ENCODE measurements at regions not wholly inside any gene's neighbourhood (a gene's known extent, or its start where the extent isn't known, plus 50 kb on each side); places are given as distances from the start of the nearest gene placed in this dataset.
"Not testable (repeated sequence)": the region's sequence is repeated elsewhere in the genome, so short reads cannot be mapped to it uniquely, and the experiment has no call there.

DNA sequence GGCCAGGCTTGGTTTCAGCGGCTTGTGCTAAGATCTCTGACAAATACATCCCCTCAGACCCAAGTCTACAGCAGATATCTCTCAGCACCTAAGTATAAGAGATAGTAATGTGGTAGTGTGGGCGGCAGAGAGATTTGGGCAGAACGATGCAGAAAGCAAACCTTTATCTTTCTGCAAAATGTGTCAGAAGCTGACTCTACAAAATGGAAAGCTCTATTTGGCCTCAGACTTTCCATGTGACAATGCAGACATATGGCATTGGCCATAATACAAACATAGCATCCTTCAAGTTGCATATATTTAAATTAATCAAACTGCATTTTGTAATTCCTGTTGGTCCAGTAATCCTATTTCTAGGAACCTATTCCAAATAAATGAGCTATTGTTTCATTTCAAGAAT, 102.5 kb upstream of the RAI14 start:
- no peak overlapping the region for H3K4me3 Mint-ChIP-seq
- no peaks in the 10 kb centered on the region for H3K36me3 Mint-ChIP-seq (ENCODE audit: low read depth)
- POLR2A ChIA-PET, result no interaction called here
- H3K27ac Mint-ChIP-seq, result no peak overlapping the region
- intact Hi-C loops (cut with micrococcal nuclease), result no loop called here
- no peaks in the 10 kb centered on the region for H3K9me3 Mint-ChIP-seq
- H3K4me1 Mint-ChIP-seq (ENCODE audit: low read depth), result no peaks in the 10 kb centered on the region
- DNase-seq, result no peak
- CTCF ChIA-PET, result interaction anchor here (0.7 to 2.5 kb wide), 2 partner anchors 30 to 240 kb away, joined by 3 to 8 read pairs; no protein-coding TSS in a partner anchor
- no peak for TF ChIP-seq CTCF (IDR thresholded peaks at IDR 0.05)
- peaks cover 7% of the 10 kb centered on the region for H3K27me3 Mint-ChIP-seq
- no peak for ATAC-seq

DNA sequence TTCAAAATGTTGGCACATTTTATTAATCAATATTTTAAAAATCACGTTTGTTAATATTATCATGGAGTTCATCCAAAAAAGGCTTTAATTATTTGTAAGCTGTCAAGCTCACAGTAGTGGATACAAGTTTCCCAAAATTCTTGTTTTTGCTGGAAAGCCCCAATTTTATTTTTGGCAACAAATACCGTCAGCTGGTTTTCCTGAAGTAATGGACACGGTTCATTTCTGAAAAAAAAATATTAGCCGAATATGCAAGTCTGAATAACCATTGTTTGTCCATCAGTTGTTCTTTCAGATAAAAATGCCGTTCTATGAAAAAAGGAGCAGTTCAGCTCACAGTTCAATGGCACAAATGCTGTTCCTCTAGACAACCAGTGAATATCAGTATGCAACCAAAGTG, 101.5 kb upstream of the RAI14 start:
- intact Hi-C loops (cut with micrococcal nuclease), result no loop called here
- Mint-ChIP-seq H3K36me3 (ENCODE audit: low read depth) (no peaks in the 10 kb centered on the region), H3K9me3 (no peaks in the 10 kb centered on the region), H3K4me3 (no peak overlapping the region), H3K4me1 (ENCODE audit: low read depth) (no peaks in the 10 kb centered on the region), H3K27ac (no peak overlapping the region), H3K27me3 (peaks cover 7% of the 10 kb centered on the region)
- ChIA-PET CTCF (interaction anchor here (1.5 kb wide), 1 partner anchor 8 kb away, joined by 3 read pairs; no protein-coding TSS in a partner anchor), POLR2A (no interaction called here)
- DNase-seq (no peak), ATAC-seq (no peak)
- TF ChIP-seq CTCF (IDR thresholded peaks at IDR 0.05), result no peak

DNA sequence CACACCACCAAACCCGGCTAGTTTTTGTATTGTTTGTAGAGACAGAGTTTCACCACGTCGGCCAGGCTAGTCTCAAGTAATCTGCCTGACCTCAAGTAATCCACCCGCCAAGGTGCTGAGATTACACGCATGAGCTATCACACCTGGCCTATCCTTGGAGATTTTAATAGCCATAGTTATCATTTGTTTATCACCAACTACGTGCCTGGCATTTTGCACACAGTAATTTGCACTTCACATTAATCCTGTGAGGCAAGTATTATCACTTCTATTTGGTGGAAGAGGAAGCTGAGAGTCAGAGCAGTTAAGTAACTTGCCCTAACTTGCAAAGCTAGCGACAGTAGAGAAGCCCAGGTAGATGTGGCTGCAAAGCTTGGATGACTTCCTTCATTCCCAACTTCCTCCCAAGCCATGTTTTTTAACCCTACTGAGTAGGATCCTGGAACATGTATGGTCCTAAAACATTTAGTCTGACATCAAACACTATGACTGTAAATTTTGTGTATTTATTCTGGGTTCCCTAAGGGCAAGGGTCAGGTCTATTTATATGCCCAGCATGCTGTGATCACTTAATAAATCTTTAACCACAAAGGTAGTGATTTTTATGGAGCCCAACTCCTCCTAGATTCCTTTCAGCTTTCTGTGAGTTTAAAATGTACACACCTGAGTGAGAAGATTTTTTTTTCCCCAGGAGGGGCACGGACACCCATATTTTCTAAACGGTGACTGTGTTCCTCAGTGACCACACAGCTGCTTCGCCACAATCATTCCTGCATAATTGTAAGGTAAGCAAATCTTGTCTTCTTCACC, 100.2 kb upstream of the RAI14 start:
- no peak for TF ChIP-seq CTCF (IDR thresholded peaks at IDR 0.05)
- intact Hi-C loops (cut with micrococcal nuclease), result no loop called here
- peaks cover 5% of the 10 kb centered on the region for H3K27me3 Mint-ChIP-seq
- no peaks in the 10 kb centered on the region for H3K9me3 Mint-ChIP-seq
- ATAC-seq, result no peak
- no peak overlapping the region for H3K27ac Mint-ChIP-seq
- no peaks in the 10 kb centered on the region for H3K36me3 Mint-ChIP-seq (ENCODE audit: low read depth)
- no peaks in the 10 kb centered on the region for H3K4me1 Mint-ChIP-seq (ENCODE audit: low read depth)
- no peak for DNase-seq
- CTCF ChIA-PET, result interaction anchor here (1.1 to 1.5 kb wide), 2 partner anchors 10 to 32 kb away, joined by 3 read pairs; no protein-coding TSS in a partner anchor
- H3K4me3 Mint-ChIP-seq, result no peak overlapping the region
- POLR2A ChIA-PET, result no interaction called here

DNA sequence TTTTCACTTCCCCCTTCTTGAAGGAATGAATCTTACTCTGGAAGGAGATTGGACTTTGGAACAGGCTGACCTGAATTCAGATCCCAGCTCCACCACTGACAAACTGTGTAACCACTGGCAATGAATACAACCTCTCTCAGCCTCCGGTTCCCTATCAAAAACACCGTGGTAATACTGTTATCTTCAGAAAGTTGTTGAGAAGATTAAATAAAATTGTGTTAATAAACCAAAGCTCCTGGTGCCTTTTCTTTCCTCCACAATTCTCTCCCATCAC, 99.7 kb upstream of the RAI14 start:
- no peak for ATAC-seq
- intact Hi-C loops (cut with micrococcal nuclease), result no loop called here
- CTCF ChIA-PET, result interaction anchor here (1.1 kb wide), 1 partner anchor 33 kb away, joined by 3 read pairs; no protein-coding TSS in a partner anchor
- DNase-seq, result no peak
- Mint-ChIP-seq H3K9me3 (no peaks in the 10 kb centered on the region), H3K4me1 (ENCODE audit: low read depth) (no peaks in the 10 kb centered on the region), H3K36me3 (ENCODE audit: low read depth) (no peaks in the 10 kb centered on the region), H3K27ac (no peak overlapping the region), H3K4me3 (no peak overlapping the region), H3K27me3 (peaks cover 5% of the 10 kb centered on the region)
- POLR2A ChIA-PET, result no interaction called here
- TF ChIP-seq CTCF (IDR thresholded peaks at IDR 0.05), result no peak

GRCh38 chr5:34561581-34561980, 94.5 kb upstream of the RAI14 start:
- H3K4me3 Mint-ChIP-seq; DNase-seq; H3K36me3 Mint-ChIP-seq (ENCODE audit: low read depth); H3K9me3 Mint-ChIP-seq; intact Hi-C loops (cut with micrococcal nuclease); H3K27ac Mint-ChIP-seq; ATAC-seq; H3K27me3 Mint-ChIP-seq; H3K4me1 Mint-ChIP-seq (ENCODE audit: low read depth); POLR2A ChIA-PET; CTCF ChIA-PET: not testable (repeated sequence)

Measured in activated CD8-positive, alpha-beta T cell treated with anti-CD3 and anti-CD28 coated beads for 36 hours (primary cell).